ENCODE measurements at regions not wholly inside any gene's neighbourhood (a gene's known extent, or its start where the extent isn't known, plus 50 kb on each side); places are given as distances from the start of the nearest gene placed in this dataset.
A peak's percentile ranks its signal among the peaks of the same experiment; 100 is the strongest.

- no peaks in the 10 kb centered on the region for H3K4me1 ChIP-seq
- H3K4me3 ChIP-seq = no peak overlapping the region
- no peaks in the 10 kb centered on the region for H3K27me3 ChIP-seq
- no peak overlapping the region for H3K27ac ChIP-seq
- no peaks in the 10 kb centered on the region for H3K36me3 ChIP-seq
- intact Hi-C loops (cut with DNase I) = no loop called here
- WGBS, 2 donors = 83 to 87% methylated on average over 2 of the region's 2 CpGs
- no peak for DNase-seq
- TF ChIP-seq POLR2A (IDR thresholded peaks at IDR 0.05) (no peak), EP300 (IDR thresholded peaks at IDR 0.05) (no peak), POLR2AphosphoS5 (IDR thresholded peaks at IDR 0.05) (no peak), CTCF (IDR thresholded peaks at IDR 0.05) (no peak)
- H3K9me3 ChIP-seq = no peaks in the 10 kb centered on the region
These were observed 69.2 kb downstream of the LYZL2 start for GRCh38 chr10:30560326-30560725.

DNA sequence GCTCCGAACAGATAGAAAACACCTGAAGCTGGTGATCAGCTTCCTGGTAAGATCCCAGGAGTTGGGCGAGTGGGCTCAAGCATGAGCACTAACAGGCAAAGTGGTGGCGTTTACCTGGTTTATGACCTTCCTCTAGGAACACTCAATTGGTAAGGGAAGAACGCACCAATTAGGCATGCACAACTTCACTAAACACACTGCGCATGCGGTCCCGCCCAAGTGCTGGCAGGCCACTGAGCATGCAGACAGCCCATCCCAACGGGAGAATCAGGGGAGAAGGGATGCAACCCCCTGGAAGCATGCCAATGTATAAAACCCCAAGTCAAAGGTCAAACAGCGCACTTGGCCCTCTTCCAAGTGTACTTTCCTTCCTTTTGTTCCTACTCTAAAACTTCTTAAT, 70.4 kb downstream of the LYZL2 start:
- intact Hi-C loops (cut with DNase I) = no loop called here
- WGBS, 2 donors = 18 to 50% methylated on average over 9 of the region's 9 CpGs
- no peak for DNase-seq
- H3K27me3 ChIP-seq = no peaks in the 10 kb centered on the region
- no peak overlapping the region for H3K4me3 ChIP-seq
- H3K36me3 ChIP-seq = no peaks in the 10 kb centered on the region
- TF ChIP-seq POLR2A (IDR thresholded peaks at IDR 0.05) (no peak), CTCF (IDR thresholded peaks at IDR 0.05) (no peak), EP300 (IDR thresholded peaks at IDR 0.05) (no peak), POLR2AphosphoS5 (IDR thresholded peaks at IDR 0.05) (no peak)
- H3K4me1 ChIP-seq = peaks cover 0 to 1% (median under 1%) of the 10 kb centered on the region in 4 donors
- no peaks in the 10 kb centered on the region for H3K9me3 ChIP-seq
- no peak overlapping the region for H3K27ac ChIP-seq

- no peak for TF ChIP-seq POLR2AphosphoS5 (IDR thresholded peaks at IDR 0.05)
- H3K36me3 ChIP-seq = no peaks in the 10 kb centered on the region
- H3K27me3 ChIP-seq = no peaks in the 10 kb centered on the region
- 88 to 91% methylated on average over 14 of the region's 14 CpGs for WGBS, 2 donors
- peaks cover 0 to 9% (median 4%) of the 10 kb centered on the region in 4 donors for H3K4me1 ChIP-seq
- no peak for DNase-seq
- H3K4me3 ChIP-seq = no peak overlapping the region
- no peak overlapping the region for H3K27ac ChIP-seq
- no peaks in the 10 kb centered on the region for H3K9me3 ChIP-seq
- intact Hi-C loops (cut with DNase I) = no loop called here
These were observed 71.1 kb downstream of the LYZL2 start for GRCh38 chr10:30558411-30558810.

DNA sequence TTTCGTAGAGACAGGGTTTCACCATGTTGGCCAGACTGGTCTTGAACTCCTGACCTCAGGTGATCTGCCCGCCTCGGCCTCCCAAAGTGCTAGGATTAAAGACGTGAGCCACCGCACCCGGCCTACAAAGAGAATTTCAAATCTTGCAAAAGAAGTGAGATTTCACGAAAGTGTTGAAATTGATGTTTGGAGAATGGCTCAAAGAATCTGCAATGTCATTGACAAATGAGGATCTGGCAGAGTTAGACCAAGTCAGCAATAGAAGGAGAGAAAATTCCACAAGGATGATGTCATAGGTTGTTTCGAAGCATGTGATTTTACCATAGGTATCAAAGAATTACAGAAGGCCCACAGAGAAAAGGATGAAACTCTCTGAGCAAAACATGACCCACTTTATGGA, 71.7 kb downstream of the LYZL2 start:
- intact Hi-C loops (cut with DNase I) = no loop called here
- no peak for TF ChIP-seq EP300 (IDR thresholded peaks at IDR 0.05)
- TF ChIP-seq POLR2AphosphoS5 (IDR thresholded peaks at IDR 0.05) = no peak
- Histone ChIP-seq H3K9me3 (no peaks in the 10 kb centered on the region), H3K4me3 (no peak overlapping the region), H3K4me1 (peaks cover 0 to 12% (median 5%) of the 10 kb centered on the region in 4 donors), H3K27ac (no peak overlapping the region), H3K36me3 (no peaks in the 10 kb centered on the region), H3K27me3 (no peaks in the 10 kb centered on the region)
- WGBS, 2 donors = 83 to 89% methylated on average over 8 of the region's 8 CpGs
- no peak for DNase-seq

GRCh38 chr10:30556189-30556588, 73.4 kb downstream of the LYZL2 start:
- 92% methylated on average over 1 of the region's 1 CpG for WGBS, 2 donors
- Histone ChIP-seq H3K4me1 (peaks cover 0 to 12% (median 5%) of the 10 kb centered on the region in 4 donors), H3K36me3 (no peaks in the 10 kb centered on the region), H3K9me3 (no peaks in the 10 kb centered on the region), H3K27ac (no peak overlapping the region), H3K4me3 (no peak overlapping the region), H3K27me3 (no peaks in the 10 kb centered on the region)
- intact Hi-C loops (cut with DNase I) = no loop called here
- TF ChIP-seq EP300 (IDR thresholded peaks at IDR 0.05) = no peak
- TF ChIP-seq CTCF (IDR thresholded peaks at IDR 0.05) = no peak
- no peak for TF ChIP-seq POLR2AphosphoS5 (IDR thresholded peaks at IDR 0.05)
- no peak for TF ChIP-seq POLR2A (IDR thresholded peaks at IDR 0.05)
- no peak for DNase-seq

GRCh38 chr10:30555465-30555864, 74.1 kb downstream of the LYZL2 start:
- Histone ChIP-seq H3K27me3 (no peaks in the 10 kb centered on the region), H3K9me3 (no peaks in the 10 kb centered on the region), H3K27ac (peak overlapping the region in 2 of 4 donors; percentile 66 to 72), H3K4me3 (no peak overlapping the region), H3K36me3 (no peaks in the 10 kb centered on the region), H3K4me1 (peaks cover 0 to 12% (median 5%) of the 10 kb centered on the region in 4 donors)
- TF ChIP-seq CTCF (IDR thresholded peaks at IDR 0.05) (no peak), POLR2A (IDR thresholded peaks at IDR 0.05) (no peak), POLR2AphosphoS5 (IDR thresholded peaks at IDR 0.05) (no peak), EP300 (IDR thresholded peaks at IDR 0.05) (no peak)
- intact Hi-C loops (cut with DNase I) = no loop called here
- DNase-seq = no peak
- 77 to 98% methylated on average over 5 of the region's 5 CpGs for WGBS, 2 donors
